ENCODE measurements at regions not wholly inside any gene's neighbourhood (a gene's known extent, or its start where the extent isn't known, plus 50 kb on each side); places are given as distances from the start of the nearest gene placed in this dataset.
"Not testable (repeated sequence)": the region's sequence is repeated elsewhere in the genome, so short reads cannot be mapped to it uniquely, and the experiment has no call there.

GRCh38 chr11:82184966-82185365 lies 548.7 kb downstream of the FAM181B start:
- H3K9me3 ChIP-seq: no peaks in the 10 kb centered on the region
- H3K27me3 ChIP-seq (replicated peaks in 1 of 2; ENCODE audit: control insufficient read depth in 2 of 2, extremely low read depth in 1 of 2, insufficient read depth in 2 of 2, low read length in 1 of 2): no peaks in the 10 kb centered on the region
- POLR2A ChIA-PET: no interaction called here
- Mint-ChIP-seq H3K4me3 (no peak overlapping the region), H3K4me1 (no peaks in the 10 kb centered on the region), H3K36me3 (no peaks in the 10 kb centered on the region), H3K27ac (no peak overlapping the region), H3K9me3 (no peaks in the 10 kb centered on the region), H3K27me3 (peaks cover 0 to 2% of the 10 kb centered on the region in 2 donors)
- no peak for DNase-seq
- no peak overlapping the region for H3K4me3 ChIP-seq (ENCODE audit: control insufficient read depth in 1 of 2, extremely low read depth in 1 of 2, low read length in 1 of 2)
- no CpG with 5 or more reads among the region's 3 CpGs for WGBS (ENCODE audit: insufficient coverage)
- no peaks in the 10 kb centered on the region for H3K36me3 ChIP-seq (ENCODE audit: control insufficient read depth in 2 of 2, extremely low read depth in 1 of 2, insufficient read depth in 1 of 2, low read length in 1 of 2)
- H3K4me1 ChIP-seq (ENCODE audit: control insufficient read depth in 1 of 2, extremely low read depth in 1 of 2, insufficient read depth in 2 of 2, low read length in 2 of 2): no peaks in the 10 kb centered on the region
- ATAC-seq (replicated peaks in 1 of 4): no peak
- no peak overlapping the region for H3K27ac ChIP-seq (ENCODE audit: low read length)
- CTCF ChIA-PET: no interaction called here

- Mint-ChIP-seq H3K9me3 (no peaks in the 10 kb centered on the region), H3K27me3 (peaks cover 0 to 2% of the 10 kb centered on the region in 2 donors)
Observed at GRCh38 chr11:82183346-82183745, 550.3 kb downstream of the FAM181B start.

GRCh38 chr11:82182697-82183096 lies 551.0 kb downstream of the FAM181B start:
- ATAC-seq (replicated peaks in 1 of 4); H3K4me3 Mint-ChIP-seq; H3K36me3 ChIP-seq (ENCODE audit: control insufficient read depth in 2 of 2, extremely low read depth in 1 of 2, insufficient read depth in 1 of 2, low read length in 1 of 2); H3K9me3 Mint-ChIP-seq; H3K27me3 Mint-ChIP-seq; H3K4me1 Mint-ChIP-seq; H3K4me1 ChIP-seq (ENCODE audit: control insufficient read depth in 1 of 2, extremely low read depth in 1 of 2, insufficient read depth in 2 of 2, low read length in 2 of 2); H3K27ac Mint-ChIP-seq; H3K36me3 Mint-ChIP-seq; CTCF ChIA-PET; DNase-seq; POLR2A ChIA-PET; H3K27ac ChIP-seq (ENCODE audit: low read length); H3K27me3 ChIP-seq (replicated peaks in 1 of 2; ENCODE audit: control insufficient read depth in 2 of 2, extremely low read depth in 1 of 2, insufficient read depth in 2 of 2, low read length in 1 of 2); H3K4me3 ChIP-seq (ENCODE audit: control insufficient read depth in 1 of 2, extremely low read depth in 1 of 2, low read length in 1 of 2); H3K9me3 ChIP-seq: not testable (repeated sequence)
- WGBS (ENCODE audit: insufficient coverage): no CpG with 5 or more reads among the region's 2 CpGs

More at GRCh38 chr11:82183346-82183745, 550.3 kb downstream of the FAM181B start:
- no peak overlapping the region for H3K27ac ChIP-seq (ENCODE audit: low read length)
- 50% methylated on average over 1 of the region's 2 CpGs for WGBS (ENCODE audit: insufficient coverage)
- no peak overlapping the region for H3K4me3 Mint-ChIP-seq
- DNase-seq: no peak
- CTCF ChIA-PET: no interaction called here
- no peaks in the 10 kb centered on the region for H3K36me3 ChIP-seq (ENCODE audit: control insufficient read depth in 2 of 2, extremely low read depth in 1 of 2, insufficient read depth in 1 of 2, low read length in 1 of 2)
- no peaks in the 10 kb centered on the region for H3K4me1 ChIP-seq (ENCODE audit: control insufficient read depth in 1 of 2, extremely low read depth in 1 of 2, insufficient read depth in 2 of 2, low read length in 2 of 2)
- no peaks in the 10 kb centered on the region for H3K36me3 Mint-ChIP-seq
- H3K4me1 Mint-ChIP-seq: no peaks in the 10 kb centered on the region
- POLR2A ChIA-PET: no interaction called here
- no peaks in the 10 kb centered on the region for H3K9me3 ChIP-seq
- no peak overlapping the region for H3K4me3 ChIP-seq (ENCODE audit: control insufficient read depth in 1 of 2, extremely low read depth in 1 of 2, low read length in 1 of 2)
- H3K27me3 ChIP-seq (replicated peaks in 1 of 2; ENCODE audit: control insufficient read depth in 2 of 2, extremely low read depth in 1 of 2, insufficient read depth in 2 of 2, low read length in 1 of 2): no peaks in the 10 kb centered on the region
- H3K27ac Mint-ChIP-seq: no peak overlapping the region
- no peak for ATAC-seq (replicated peaks in 1 of 4)

- H3K27me3 Mint-ChIP-seq; H3K36me3 ChIP-seq (ENCODE audit: control insufficient read depth in 2 of 2, extremely low read depth in 1 of 2, insufficient read depth in 1 of 2, low read length in 1 of 2); H3K9me3 ChIP-seq; CTCF ChIA-PET; H3K4me3 ChIP-seq (ENCODE audit: control insufficient read depth in 1 of 2, extremely low read depth in 1 of 2, low read length in 1 of 2); H3K4me1 ChIP-seq (ENCODE audit: control insufficient read depth in 1 of 2, extremely low read depth in 1 of 2, insufficient read depth in 2 of 2, low read length in 2 of 2); H3K4me3 Mint-ChIP-seq; H3K9me3 Mint-ChIP-seq; H3K27ac ChIP-seq (ENCODE audit: low read length); H3K4me1 Mint-ChIP-seq; H3K36me3 Mint-ChIP-seq; DNase-seq; POLR2A ChIA-PET; H3K27ac Mint-ChIP-seq; ATAC-seq (replicated peaks in 1 of 4); H3K27me3 ChIP-seq (replicated peaks in 1 of 2; ENCODE audit: control insufficient read depth in 2 of 2, extremely low read depth in 1 of 2, insufficient read depth in 2 of 2, low read length in 1 of 2): not testable (repeated sequence)
- WGBS (ENCODE audit: insufficient coverage): 92% methylated on average over 15 of the region's 25 CpGs
Observed at GRCh38 chr11:82181796-82182195, 551.9 kb downstream of the FAM181B start.

GRCh38 chr11:82176945-82177344 lies 556.7 kb downstream of the FAM181B start:
- H3K36me3 ChIP-seq (ENCODE audit: control insufficient read depth in 2 of 2, extremely low read depth in 1 of 2, insufficient read depth in 1 of 2, low read length in 1 of 2): no peaks in the 10 kb centered on the region
- Mint-ChIP-seq H3K27me3 (no peaks in the 10 kb centered on the region), H3K27ac (no peak overlapping the region), H3K9me3 (no peaks in the 10 kb centered on the region), H3K4me1 (no peaks in the 10 kb centered on the region), H3K36me3 (no peaks in the 10 kb centered on the region), H3K4me3 (no peak overlapping the region)
- H3K4me3 ChIP-seq (ENCODE audit: control insufficient read depth in 1 of 2, extremely low read depth in 1 of 2, low read length in 1 of 2): no peak overlapping the region
- H3K9me3 ChIP-seq: no peaks in the 10 kb centered on the region
- no peak overlapping the region for H3K27ac ChIP-seq (ENCODE audit: low read length)
- no peaks in the 10 kb centered on the region for H3K4me1 ChIP-seq (ENCODE audit: control insufficient read depth in 1 of 2, extremely low read depth in 1 of 2, insufficient read depth in 2 of 2, low read length in 2 of 2)
- ChIA-PET CTCF (no interaction called here), POLR2A (no interaction called here)
- no peaks in the 10 kb centered on the region for H3K27me3 ChIP-seq (replicated peaks in 1 of 2; ENCODE audit: control insufficient read depth in 2 of 2, extremely low read depth in 1 of 2, insufficient read depth in 2 of 2, low read length in 1 of 2)
- no CpG with 5 or more reads among the region's 2 CpGs for WGBS (ENCODE audit: insufficient coverage)
- ATAC-seq (replicated peaks in 1 of 4) (no peak), DNase-seq (no peak)

GRCh38 chr11:82176365-82176764 lies 557.3 kb downstream of the FAM181B start:
- Histone ChIP-seq H3K36me3 (ENCODE audit: control insufficient read depth in 2 of 2, extremely low read depth in 1 of 2, insufficient read depth in 1 of 2, low read length in 1 of 2) (no peaks in the 10 kb centered on the region), H3K27ac (ENCODE audit: low read length) (no peak overlapping the region), H3K9me3 (no peaks in the 10 kb centered on the region), H3K4me3 (ENCODE audit: control insufficient read depth in 1 of 2, extremely low read depth in 1 of 2, low read length in 1 of 2) (no peak overlapping the region), H3K27me3 (replicated peaks in 1 of 2; ENCODE audit: control insufficient read depth in 2 of 2, extremely low read depth in 1 of 2, insufficient read depth in 2 of 2, low read length in 1 of 2) (no peaks in the 10 kb centered on the region), H3K4me1 (ENCODE audit: control insufficient read depth in 1 of 2, extremely low read depth in 1 of 2, insufficient read depth in 2 of 2, low read length in 2 of 2) (no peaks in the 10 kb centered on the region)
- WGBS (ENCODE audit: insufficient coverage): 60% methylated on average over 1 of the region's 2 CpGs
- no peak overlapping the region for H3K27ac Mint-ChIP-seq
- H3K36me3 Mint-ChIP-seq: no peaks in the 10 kb centered on the region
- ATAC-seq (replicated peaks in 1 of 4): no peak
- H3K4me3 Mint-ChIP-seq: no peak overlapping the region
- no peaks in the 10 kb centered on the region for H3K4me1 Mint-ChIP-seq
- H3K27me3 Mint-ChIP-seq: no peaks in the 10 kb centered on the region
- DNase-seq: no peak
- H3K9me3 Mint-ChIP-seq: no peaks in the 10 kb centered on the region
- ChIA-PET CTCF (no interaction called here), POLR2A (no interaction called here)

GRCh38 chr11:82174610-82175009 lies 559.1 kb downstream of the FAM181B start:
- Histone ChIP-seq H3K4me1 (ENCODE audit: control insufficient read depth in 1 of 2, extremely low read depth in 1 of 2, insufficient read depth in 2 of 2, low read length in 2 of 2) (no peaks in the 10 kb centered on the region), H3K27me3 (replicated peaks in 1 of 2; ENCODE audit: control insufficient read depth in 2 of 2, extremely low read depth in 1 of 2, insufficient read depth in 2 of 2, low read length in 1 of 2) (no peaks in the 10 kb centered on the region), H3K9me3 (no peaks in the 10 kb centered on the region), H3K36me3 (ENCODE audit: control insufficient read depth in 2 of 2, extremely low read depth in 1 of 2, insufficient read depth in 1 of 2, low read length in 1 of 2) (no peaks in the 10 kb centered on the region), H3K27ac (ENCODE audit: low read length) (no peak overlapping the region), H3K4me3 (ENCODE audit: control insufficient read depth in 1 of 2, extremely low read depth in 1 of 2, low read length in 1 of 2) (no peak overlapping the region)
- H3K4me1 Mint-ChIP-seq: no peaks in the 10 kb centered on the region
- no peak overlapping the region for H3K4me3 Mint-ChIP-seq
- H3K27me3 Mint-ChIP-seq: no peaks in the 10 kb centered on the region
- H3K9me3 Mint-ChIP-seq: no peaks in the 10 kb centered on the region
- H3K27ac Mint-ChIP-seq: no peak overlapping the region
- ChIA-PET CTCF (no interaction called here), POLR2A (no interaction called here)
- ATAC-seq (replicated peaks in 1 of 4) (no peak), DNase-seq (no peak)
- no peaks in the 10 kb centered on the region for H3K36me3 Mint-ChIP-seq
- WGBS (ENCODE audit: insufficient coverage): 93% methylated on average over 2 of the region's 2 CpGs
